ENCODE measurements at regions not wholly inside any gene's neighbourhood (a gene's known extent, or its start where the extent isn't known, plus 50 kb on each side); places are given as distances from the start of the nearest gene placed in this dataset.

DNA sequence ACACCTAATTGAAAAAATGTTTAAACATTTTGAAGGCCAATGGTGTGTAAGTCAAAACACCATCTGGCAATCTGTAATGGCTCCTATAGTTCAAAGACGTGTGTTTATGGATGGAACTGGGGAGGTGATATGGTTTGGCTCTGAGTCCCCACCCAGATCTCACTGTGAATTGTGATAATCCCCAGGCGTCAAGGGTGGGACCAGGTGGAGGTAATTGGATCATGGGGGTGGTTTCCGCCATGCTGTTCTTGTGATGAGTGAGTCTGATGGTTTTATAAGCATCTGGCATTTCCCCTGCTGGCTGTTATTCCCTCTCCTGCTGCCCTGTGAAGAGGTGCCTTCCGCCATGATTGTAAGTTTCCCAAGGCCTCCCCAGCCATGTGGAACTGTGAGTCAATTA is 52.2 kb downstream of the ADRA2C start:
- no peak for DNase-seq (ENCODE audit: low read depth in 4 of 4, low spot score in 2 of 4)

GRCh38 chr4:3819210-3819919 is 53.2 kb downstream of the ADRA2C start:
- DNase-seq (ENCODE audit: low read depth in 4 of 4, low spot score in 2 of 4): no peak

DNA sequence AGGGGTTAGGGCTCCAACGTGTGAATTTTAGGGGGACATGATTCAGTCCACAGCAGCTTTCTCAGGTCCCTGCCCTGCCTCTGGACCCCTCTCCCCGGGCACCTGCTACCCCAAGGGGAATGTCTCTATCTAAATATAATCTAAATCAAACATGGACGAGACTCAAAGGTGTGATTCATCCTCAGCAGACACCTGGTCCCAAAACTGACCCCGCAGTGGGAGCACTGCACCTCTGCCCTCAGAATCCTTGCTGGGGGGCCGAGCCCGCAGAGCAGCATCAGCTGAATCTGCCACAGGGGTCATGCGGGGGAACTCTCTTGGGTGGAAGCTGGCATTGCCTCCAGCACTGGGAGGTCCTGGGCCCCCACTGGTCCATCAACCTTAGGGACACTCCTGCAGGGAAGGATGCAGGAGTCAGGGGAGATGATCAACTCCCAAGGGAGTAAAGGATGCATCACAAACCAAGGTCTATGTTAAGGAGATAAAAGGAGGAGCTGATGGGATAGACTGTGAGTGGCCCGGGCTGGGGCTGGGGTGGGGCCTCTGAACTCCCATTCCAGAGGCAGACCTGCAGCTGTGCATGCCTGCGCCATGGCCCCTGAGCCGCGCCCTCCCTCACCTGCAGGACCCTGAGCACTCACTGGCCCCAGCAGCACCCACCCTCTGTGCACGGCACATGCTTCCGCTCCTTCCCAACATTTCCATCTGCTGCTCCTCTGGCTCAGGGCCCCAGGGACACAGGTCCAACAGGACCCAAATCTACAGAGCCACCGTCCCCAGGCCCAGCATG is 54.0 kb downstream of the ADRA2C start:
- no peak for DNase-seq (ENCODE audit: low read depth in 4 of 4, low spot score in 2 of 4)

DNA sequence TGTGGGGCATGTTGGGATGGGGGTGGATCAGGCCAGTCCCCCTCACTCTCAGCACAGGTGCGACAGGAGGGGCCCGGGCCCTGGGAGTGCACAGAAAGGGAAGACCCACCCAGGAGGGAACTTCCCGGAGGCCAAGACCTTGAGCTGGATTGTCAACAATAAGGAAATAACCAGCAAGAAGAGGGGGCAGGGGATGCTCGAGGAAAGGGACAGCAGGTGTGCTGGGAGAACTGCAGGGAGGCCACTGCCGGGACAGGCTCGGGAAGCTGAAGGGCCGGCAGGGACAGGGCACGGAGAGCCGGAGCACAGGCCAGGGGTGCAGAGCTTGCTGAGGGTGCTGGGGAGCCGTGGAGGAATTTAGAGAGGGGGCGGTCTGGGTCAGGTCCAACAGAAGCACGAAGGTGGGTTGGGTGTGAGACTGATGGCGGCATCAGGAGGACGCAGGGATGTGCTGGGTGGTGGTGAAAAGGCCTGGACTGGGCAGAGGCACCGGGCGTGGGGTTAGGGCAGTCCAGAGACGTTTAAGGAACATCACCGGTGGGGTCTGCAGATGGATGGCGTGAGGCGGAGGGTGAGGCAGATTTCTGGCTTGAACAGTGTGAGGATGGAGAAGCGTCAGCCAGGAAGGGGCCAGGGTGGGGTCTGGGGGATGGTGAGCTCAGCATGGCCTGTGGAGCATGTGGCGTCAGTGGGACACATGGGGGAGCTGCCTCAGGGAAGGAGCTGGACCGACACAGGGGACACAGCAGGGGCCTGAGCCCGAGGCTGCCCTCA is 54.8 kb downstream of the ADRA2C start:
- no peak for DNase-seq (ENCODE audit: low read depth in 4 of 4, low spot score in 2 of 4)

GRCh38 chr4:3821580-3822229 is 55.5 kb downstream of the ADRA2C start:
- no peak for DNase-seq (ENCODE audit: low read depth in 4 of 4, low spot score in 2 of 4)

- DNase-seq (ENCODE audit: low read depth in 4 of 4, low spot score in 2 of 4): no peak
Observed at GRCh38 chr4:3822230-3822947, 56.2 kb downstream of the ADRA2C start.

- DNase-seq (ENCODE audit: low read depth in 4 of 4, low spot score in 2 of 4): no peak
Observed at GRCh38 chr4:3823496-3824341, 57.5 kb downstream of the ADRA2C start.

- DNase-seq (ENCODE audit: low read depth in 4 of 4, low spot score in 2 of 4): no peak
Observed at GRCh38 chr4:3824521-3825270, 58.5 kb downstream of the ADRA2C start.

DNA sequence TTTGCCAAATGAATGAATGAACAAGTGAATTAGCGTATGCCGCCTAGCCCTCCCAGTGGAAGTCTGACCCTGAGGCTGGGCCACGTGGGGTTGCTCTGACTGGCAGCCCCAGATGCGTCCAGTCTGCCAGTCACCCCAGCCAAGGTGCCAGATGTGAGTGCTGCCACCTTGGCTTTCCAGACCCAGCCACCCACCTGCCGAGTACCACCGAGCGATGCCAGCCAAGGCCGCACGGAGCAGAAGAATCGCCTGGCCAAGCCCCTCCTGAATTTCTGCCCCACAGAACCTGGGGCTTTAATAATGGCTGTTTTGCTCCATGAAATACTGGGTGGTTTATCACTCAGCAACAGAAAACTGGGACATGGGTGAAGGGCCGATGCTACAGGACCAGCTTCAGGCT is 59.3 kb downstream of the ADRA2C start:
- DNase-seq (ENCODE audit: low read depth in 4 of 4, low spot score in 2 of 4): no peak

DNA sequence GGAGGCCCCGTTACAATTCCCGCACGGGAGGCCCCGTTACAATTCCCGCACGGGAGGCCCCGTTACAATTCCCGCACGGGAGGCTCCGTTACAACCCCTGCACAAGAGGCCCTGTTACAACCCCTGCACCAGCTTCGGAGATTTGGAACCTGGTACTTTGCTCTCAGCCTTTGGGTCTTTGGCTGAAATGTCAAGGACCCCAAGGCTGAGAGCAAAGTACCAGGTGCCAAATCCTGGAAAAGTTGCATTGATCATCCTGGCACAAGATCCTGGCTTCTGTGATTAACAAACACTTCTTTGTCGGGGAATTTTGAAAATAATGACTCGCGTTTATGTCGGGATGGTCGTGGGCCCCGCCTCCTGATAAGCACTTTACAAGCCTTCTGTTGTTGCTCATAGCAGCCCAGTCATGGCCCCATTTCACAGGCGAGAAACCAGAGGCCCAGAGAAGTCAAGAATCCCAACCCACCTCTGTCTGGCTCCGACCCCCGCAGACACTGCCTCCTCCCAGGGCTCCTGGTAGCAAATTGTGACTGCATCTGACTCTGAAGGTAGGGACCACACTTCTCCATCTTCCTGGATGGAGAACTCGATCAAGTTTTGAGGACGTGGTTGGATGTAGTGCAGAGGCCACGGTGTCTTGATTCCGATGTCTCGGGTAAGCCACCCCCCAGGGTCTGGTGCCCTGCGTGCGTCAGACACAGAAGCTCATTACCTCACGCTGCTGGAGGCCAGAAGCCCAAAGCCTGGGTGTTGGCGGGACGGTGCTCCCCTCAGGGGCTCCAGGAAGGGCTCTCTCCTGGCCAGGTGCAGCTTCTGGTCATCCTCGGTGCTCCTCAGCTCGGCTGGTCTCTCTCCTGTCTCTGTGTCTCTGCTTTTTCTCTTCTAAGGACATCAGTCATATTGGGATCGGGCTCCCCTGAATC is 60.3 kb downstream of the ADRA2C start:
- DNase-seq (ENCODE audit: low read depth in 4 of 4, low spot score in 2 of 4): no peak

DNA sequence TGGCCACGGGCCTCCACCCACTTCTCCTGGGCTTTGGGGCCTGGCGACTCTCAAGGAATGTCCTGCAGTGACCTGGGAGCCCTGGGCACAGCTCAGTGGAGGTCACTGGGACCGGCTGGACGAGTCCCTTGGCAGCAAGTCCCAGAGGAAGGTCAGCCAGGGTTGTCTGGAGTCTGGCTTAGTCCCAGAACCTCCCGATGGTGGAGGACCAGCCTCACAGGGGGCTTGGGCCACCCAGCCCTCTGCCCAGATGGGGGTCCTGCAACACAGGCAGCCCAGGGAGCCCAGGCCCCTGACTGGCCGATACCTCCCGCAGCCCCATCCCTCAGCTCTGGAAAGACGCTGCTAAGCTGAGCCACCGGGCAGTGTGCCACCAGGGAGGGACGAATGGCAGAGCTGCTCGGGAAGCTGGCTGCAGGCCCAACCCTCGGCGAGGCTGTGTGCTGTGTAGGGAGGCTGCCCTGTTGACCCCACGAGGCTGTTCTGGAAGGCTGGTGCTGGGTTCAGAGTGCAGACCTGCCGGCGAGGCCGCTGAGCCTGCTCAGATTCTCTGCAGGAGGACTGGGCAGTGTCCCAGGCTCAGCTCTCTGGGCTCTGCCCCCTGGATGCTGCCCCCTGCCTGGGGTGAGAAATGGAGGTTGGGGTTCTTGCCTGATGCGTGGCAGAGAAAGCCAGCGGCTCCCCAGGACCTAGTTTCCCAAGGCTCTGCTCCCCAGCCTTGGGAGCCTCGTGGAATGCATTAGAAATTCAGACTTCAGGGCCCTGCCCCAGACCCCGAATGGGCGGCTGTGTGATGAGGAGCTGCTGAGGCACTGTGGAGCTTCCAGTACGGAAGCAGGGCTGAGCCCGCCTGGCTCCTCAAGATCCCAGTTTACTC is 61.7 kb downstream of the ADRA2C start:
- DNase-seq (ENCODE audit: low read depth in 4 of 4, low spot score in 2 of 4): no peak

DNA sequence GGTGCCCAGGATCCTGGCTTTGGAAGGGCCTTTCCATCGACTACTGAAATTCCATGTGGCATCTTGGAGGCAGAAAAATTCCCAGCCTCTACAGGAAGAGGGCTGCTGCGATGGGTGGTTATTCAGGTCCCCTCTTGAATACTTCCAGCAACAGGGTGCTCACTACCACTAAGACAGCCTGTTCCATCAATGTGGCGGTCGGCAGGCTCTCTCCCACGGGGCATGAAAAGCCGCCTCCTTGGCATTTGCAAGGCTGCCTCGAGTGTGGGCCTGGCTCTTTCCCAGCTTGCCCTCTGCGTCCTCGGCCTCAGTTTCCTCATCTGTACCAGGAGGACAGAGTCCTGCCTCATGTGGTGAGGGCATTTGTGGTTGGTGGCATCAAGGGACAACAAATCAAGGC is 62.4 kb downstream of the ADRA2C start:
- DNase-seq (ENCODE audit: low read depth in 4 of 4, low spot score in 2 of 4): no peak

DNA sequence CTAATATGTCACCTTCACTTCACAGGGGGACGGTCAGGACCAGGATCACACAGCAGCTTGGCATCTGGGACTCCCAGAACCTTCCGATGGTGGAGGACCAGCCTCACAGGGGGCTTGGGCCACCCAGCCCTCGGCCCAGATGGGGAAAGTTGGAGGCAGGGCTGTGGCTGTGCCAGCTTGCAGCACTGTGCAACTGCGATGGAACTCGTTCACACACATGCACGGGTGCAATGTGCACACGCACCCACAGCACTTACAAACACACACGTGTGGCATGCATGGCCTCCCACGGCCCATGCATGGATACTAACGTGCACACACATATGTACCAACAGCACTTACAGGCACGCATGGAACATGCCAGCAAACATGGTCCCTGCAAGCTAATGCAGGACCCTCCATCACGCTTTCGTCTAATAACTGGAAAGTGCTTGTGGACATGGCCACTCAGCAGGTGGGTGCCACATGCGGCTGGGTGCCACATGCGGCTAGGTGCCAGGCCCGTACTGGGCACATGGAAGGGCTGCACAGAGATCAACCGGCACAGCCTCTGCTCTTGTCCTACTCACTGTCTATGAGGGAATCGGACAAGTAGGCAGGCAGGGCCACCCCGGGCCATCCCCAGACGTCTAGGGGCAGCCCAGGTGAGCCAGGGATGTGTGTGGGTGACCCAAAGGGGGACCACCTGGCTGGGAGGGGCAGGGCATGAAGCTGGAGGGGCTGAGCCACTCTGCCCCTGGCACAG is 63.2 kb downstream of the ADRA2C start:
- no peak for DNase-seq (ENCODE audit: low read depth in 4 of 4, low spot score in 2 of 4)

GRCh38 chr4:3829956-3830773 is 64.0 kb downstream of the ADRA2C start:
- no peak for DNase-seq (ENCODE audit: low read depth in 4 of 4, low spot score in 2 of 4)
